ENCODE measurements at regions not wholly inside any gene's neighbourhood (a gene's known extent, or its start where the extent isn't known, plus 50 kb on each side); places are given as distances from the start of the nearest gene placed in this dataset.

- Mint-ChIP-seq H3K36me3 (ENCODE audit: low read depth) (peaks cover 24% of the 10 kb centered on the region; the same call in 2 of the 3 replicates), H3K9me3 (peaks cover 28% of the 10 kb centered on the region), H3K27ac (no peak overlapping the region), H3K4me1 (peaks cover 25% of the 10 kb centered on the region), H3K27me3 (ENCODE audit: insufficient read depth, low read depth, poor library complexity) (no peaks in the 10 kb centered on the region), H3K4me3 (no peak overlapping the region)
- Histone ChIP-seq H3F3A (replicated peaks; ENCODE audit: low read depth) (peaks cover 4% of the 10 kb centered on the region; the same call in 1 of the 2 replicates), H3K36me3 (ENCODE audit: insufficient read depth) (no peaks in the 10 kb centered on the region), H3K79me2 (replicated peaks; ENCODE audit: insufficient read depth) (no peaks in the 10 kb centered on the region), H3K4me2 (peak overlapping the region; percentile 38), H3K4me3 (no peak overlapping the region), H2AFZ (no peak overlapping the region; the same call in 1 of the 2 replicates), H3K27ac (ENCODE audit: low read depth) (peak overlapping the region; percentile 29; the same call in 1 of the 2 replicates), H3K9me2 (ENCODE audit: insufficient read depth) (no peaks in the 10 kb centered on the region), H4K20me1 (replicated peaks; ENCODE audit: insufficient read depth) (no peaks in the 10 kb centered on the region), H3K4me1 (ENCODE audit: insufficient read depth) (peaks cover 38% of the 10 kb centered on the region), H3K27me3 (ENCODE audit: insufficient read depth) (no peaks in the 10 kb centered on the region)
- ATAC-seq (peak; percentile 33; the same call in 1 of the 3 replicates), DNase-seq (ENCODE audit: low spot score) (no peak)
- TF ChIP-seq ZNF462 (CRISPR knock-in tag; IDR thresholded peaks at IDR 0.05): peak; percentile 25; the same call in 1 of the 2 replicates
- peak; percentile 68; the same call in 1 of the 2 replicates for TF ChIP-seq NANOG (IDR thresholded peaks at IDR 0.05; ENCODE audit: borderline replicate concordance)
- TF ChIP-seq CREB1 (CRISPR knock-in tag; IDR thresholded peaks at IDR 0.05; ENCODE audit: low read depth): no peak
- TF ChIP-seq EZH2 (IDR thresholded peaks at IDR 0.05; ENCODE audit: low read depth, unreplicated experiment): no peak
- TF ChIP-seq POLR2AphosphoS5 (IDR thresholded peaks at IDR 0.05; ENCODE audit: low read depth): no peak
Measured at GRCh38 chr1:228849011-228849541, 113.8 kb downstream of the RHOU start.

Measured in GM23338 (cell line).